PC-9 (cell line): ENCODE measurements at regions not wholly inside any gene's neighbourhood (a gene's known extent, or its start where the extent isn't known, plus 50 kb on each side); places are given as distances from the start of the nearest gene placed in this dataset.

ENCODE experiments used
- CTCF ChIP-seq: fragments of 200-600 bp; sonication (generic); conservative IDR thresholded peaks from 2 replicates; pipeline ENCODE4 v1.6.1; 2017; ENCODE audit warnings: mixed run types, antibody characterized with exemption, mild to moderate bottlenecking, moderate library complexity
- EZH2 ChIP-seq: fragments of 200-600 bp; sonication (generic); IDR thresholded peaks from 2 replicates; pipeline ENCODE4 v1.8.0; 2017; ENCODE audit warnings: antibody characterized with exemption, low read depth

- TF ChIP-seq CTCF, result no peak
- no peak for TF ChIP-seq EZH2
Measured at GRCh38 chr11:94241896-94242295, 62.5 kb upstream of the IZUMO1R start.
